Fibroblast of mammary gland (primary cell): ENCODE measurements at regions not wholly inside any gene's neighbourhood (a gene's known extent, or its start where the extent isn't known, plus 50 kb on each side); places are given as distances from the start of the nearest gene placed in this dataset.
A peak's percentile ranks its signal among the peaks of the same experiment; 100 is the strongest.
"Not testable (repeated sequence)": the region's sequence is repeated elsewhere in the genome, so short reads cannot be mapped to it uniquely, and the experiment has no call there.

Experiments
- DNase-seq: peaks from one replicate; pipeline ENCODE4 v3.0.0-alpha.2; 2010; ENCODE audit warnings: low read depth
- H3K4me3 ChIP-seq: 2 replicates; pipeline ENCODE4 v1.5.1; 2011; ENCODE audit warnings: low read depth, mild to moderate bottlenecking, low read length, moderate library complexity; ENCODE audit not compliant: control insufficient read depth
- CTCF ChIP-seq: conservative IDR thresholded peaks from 2 replicates; pipeline ENCODE4 v1.5.1; 2011; ENCODE audit warnings: low read depth, low read length, inconsistent platforms; ENCODE audit not compliant: control insufficient read depth, insufficient read depth

- no peak for TF ChIP-seq CTCF
- H3K4me3 ChIP-seq = no peak overlapping the region
- DNase-seq = peak; percentile 43
Observed at GRCh38 chr18:22591222-22591621, 173.5 kb upstream of the CTAGE1 start.

DNA sequence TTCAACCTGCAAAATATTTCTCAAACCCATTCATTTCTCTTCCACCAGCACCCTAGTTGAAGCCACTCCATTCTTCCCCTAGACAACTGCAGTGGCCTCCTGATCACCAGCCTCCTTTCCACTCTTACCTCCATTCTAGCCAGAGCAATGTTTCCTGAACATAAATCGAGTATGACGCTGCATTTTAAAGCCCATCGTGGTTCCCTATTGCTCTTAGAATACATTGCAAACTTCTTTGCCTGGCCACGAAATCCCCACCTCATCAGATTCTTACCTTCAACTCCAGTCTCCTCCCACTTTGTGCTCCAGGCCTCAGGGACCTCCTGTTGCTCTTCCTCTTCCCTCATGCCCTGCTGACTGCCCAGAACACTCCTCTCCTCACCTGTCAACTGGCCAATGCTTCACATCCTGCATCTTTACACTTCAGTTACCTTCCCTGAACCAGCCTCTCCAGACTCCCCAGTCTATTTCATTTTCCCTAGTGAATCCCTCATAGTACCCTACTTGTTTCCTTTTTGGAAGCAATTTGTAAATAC, 176.5 kb upstream of the CTAGE1 start:
- DNase-seq = no peak
- no peak overlapping the region for H3K4me3 ChIP-seq
- TF ChIP-seq CTCF = no peak

DNA sequence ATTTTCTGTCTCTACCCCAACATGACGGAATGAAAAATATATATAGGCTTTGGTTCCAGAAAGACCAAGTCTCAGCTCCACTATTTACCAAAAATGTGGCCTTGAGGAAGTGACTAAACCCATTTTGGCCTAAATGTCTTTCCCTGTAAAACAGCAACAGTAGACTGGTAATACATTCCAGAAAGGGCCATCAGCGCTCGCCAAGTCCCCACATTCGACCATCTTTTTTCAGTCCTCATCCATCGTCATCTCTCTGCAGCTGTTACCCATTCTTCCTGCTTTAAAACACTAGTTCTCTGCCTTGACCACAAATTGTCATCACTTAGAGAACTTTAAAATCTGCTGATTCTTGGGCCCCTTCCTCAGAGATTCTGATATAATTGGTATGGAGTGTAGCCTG, 183.8 kb upstream of the CTAGE1 start:
- no peak for DNase-seq
- no peak for TF ChIP-seq CTCF
- H3K4me3 ChIP-seq = no peak overlapping the region

- peak; percentile 22 for DNase-seq
Observed at GRCh38 chr18:22602456-22602855, 184.7 kb upstream of the CTAGE1 start.

DNA sequence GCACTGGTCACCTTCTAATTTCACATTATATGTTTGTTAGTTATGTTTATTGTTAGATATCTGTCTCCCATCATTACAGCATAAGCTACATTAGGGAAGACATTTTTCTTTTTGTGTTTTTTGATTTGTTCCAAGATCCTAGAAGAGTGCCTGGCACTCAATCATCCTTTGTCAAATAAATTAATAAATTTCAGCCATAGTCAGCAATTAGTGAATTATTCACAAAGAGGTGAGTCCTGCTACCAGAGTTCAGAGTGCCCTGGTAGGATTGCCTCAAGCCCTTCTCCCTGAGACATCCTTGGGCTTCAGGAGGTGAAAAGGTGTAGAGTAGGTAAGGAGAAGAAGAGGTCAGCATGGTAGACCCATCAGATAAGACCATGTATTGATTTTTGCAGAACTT, 186.2 kb upstream of the CTAGE1 start:
- TF ChIP-seq CTCF = no peak
- DNase-seq = no peak
- H3K4me3 ChIP-seq = no peak overlapping the region

More at GRCh38 chr18:22602456-22602855, 184.7 kb upstream of the CTAGE1 start:
- H3K4me3 ChIP-seq = not testable (repeated sequence)

GRCh38 chr18:22604390-22604985, 186.8 kb upstream of the CTAGE1 start:
- no peak for DNase-seq
- H3K4me3 ChIP-seq = no peak overlapping the region
- TF ChIP-seq CTCF = no peak

GRCh38 chr18:22604986-22605421, 187.3 kb upstream of the CTAGE1 start:
- TF ChIP-seq CTCF = no peak
- DNase-seq = no peak
- H3K4me3 ChIP-seq = no peak overlapping the region
